Body of pancreas (tissue), 4 donors: ENCODE measurements at regions not wholly inside any gene's neighbourhood (a gene's known extent, or its start where the extent isn't known, plus 50 kb on each side); places are given as distances from the start of the nearest gene placed in this dataset.

Experiments
- ATAC-seq: fragments of 150-250 bp; one replicate; pipeline ENCODE4 v1.9.1; 2016
- DNase-seq, 4 donors: peaks; one replicate each; pipeline ENCODE4 v3.0.0-alpha.2; 2019
- H3K27ac ChIP-seq, 4 donors: fragments of 200-600 bp; sonication (generic); 1 replicate in 3 of 4; 2 replicates in 1 of 4; pipeline versions ENCODE4 v1.5.1 to v1.6.1; 2016 to 2019; ENCODE audit warnings: mild to moderate bottlenecking in 1 of 4, mixed read lengths in 1 of 4, moderate library complexity in 1 of 4
- H3K27me3 ChIP-seq, 2 donors: fragments of 200-600 bp; sonication (generic); one replicate each; pipeline ENCODE4 v1.6.0; 2016; ENCODE audit warnings: mild to moderate bottlenecking in 1 of 2
- H3K36me3 ChIP-seq, 2 donors: fragments of 200-600 bp; sonication (generic); replicated peaks in 1 of 2; 2 replicates each; pipeline ENCODE4 v1.5.1; 2016; ENCODE audit warnings: low read depth in 2 of 2; ENCODE audit not compliant: insufficient read depth in 1 of 2
- H3K4me1 ChIP-seq: fragments of 200-600 bp; sonication (generic); one replicate; pipeline ENCODE4 v1.6.0; 2016
- H3K4me3 ChIP-seq, 2 donors: fragments of 200-600 bp; sonication (generic); 1 replicate in 1 of 2; 2 replicates in 1 of 2; pipeline ENCODE4 v1.5.1; 2016 to 2019
- H3K9me3 ChIP-seq, 3 donors: fragments of 200-600 bp; sonication (generic); 1 replicate in 2 of 3; 2 replicates in 1 of 3; pipeline ENCODE4 v1.5.1; 2016
- POLR2A ChIP-seq, 3 donors: fragments of 450-650 bp; IDR thresholded peaks; one replicate each; pipeline ENCODE4 v1.6.1; 2016; ENCODE audit warnings: antibody characterized with exemption in 3 of 3, mild to moderate bottlenecking in 2 of 3
- WGBS, 2 donors: methylation state at CpG; one replicate each; pipeline ENCODE4 v1.1.5; 2017; 5-methylcytosine and 5-hydroxymethylcytosine counted together
- intact Hi-C: fragments of 100-400 bp; cut with DNase I; formaldehyde crosslinking; loops from one replicate; pipeline ENCODE4 v1.15.1; 2023
- TF ChIP-seq, protein P1 (sequence below), 7 experiments: fragments of 450-650 bp in 4 of 7; fragments of 200-600 bp in 3 of 7; sonication (generic) in 3 of 7; IDR thresholded peaks; one replicate each; pipeline ENCODE4 v1.5.1; 2016 to 2019; ENCODE audit warnings: antibody characterized with exemption in 7 of 7

DNA sequence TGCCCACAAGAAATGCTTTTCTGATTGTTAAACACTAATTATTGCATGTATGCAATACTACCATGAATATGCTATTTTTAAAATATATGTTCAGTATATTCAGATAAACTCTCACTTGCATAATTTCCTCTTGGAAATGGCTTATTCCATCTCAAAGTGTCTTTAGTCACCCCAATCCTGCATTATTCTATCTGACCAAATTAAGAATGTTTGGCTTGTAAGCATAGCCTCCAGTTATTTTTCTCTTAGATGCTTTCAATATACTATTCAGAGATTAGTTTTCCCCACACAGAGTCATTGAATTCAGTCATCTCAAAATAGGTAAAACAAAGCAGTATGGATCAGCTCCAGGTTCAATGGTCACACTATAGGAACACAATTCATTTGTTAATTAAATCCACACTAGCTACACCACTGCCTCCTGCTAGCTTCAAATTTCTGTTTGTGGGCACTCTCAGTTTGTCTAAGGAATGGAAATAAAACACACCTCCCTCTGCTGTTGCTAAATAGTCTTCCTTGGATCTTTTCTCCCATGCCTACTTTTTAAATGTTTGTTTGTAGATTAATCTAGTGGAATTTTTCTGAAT lies 134.6 kb upstream of the TBCA start:
- H3K4me3 ChIP-seq = no peak overlapping the region
- H3K4me1 ChIP-seq = no peaks in the 10 kb centered on the region
- no peak overlapping the region for H3K27ac ChIP-seq
- no peaks in the 10 kb centered on the region for H3K36me3 ChIP-seq
- no peaks in the 10 kb centered on the region for H3K27me3 ChIP-seq
- ATAC-seq (no peak), DNase-seq (no peak)
- intact Hi-C loops = no loop called here
- no peaks in the 10 kb centered on the region for H3K9me3 ChIP-seq
- TF ChIP-seq, protein P1, sequence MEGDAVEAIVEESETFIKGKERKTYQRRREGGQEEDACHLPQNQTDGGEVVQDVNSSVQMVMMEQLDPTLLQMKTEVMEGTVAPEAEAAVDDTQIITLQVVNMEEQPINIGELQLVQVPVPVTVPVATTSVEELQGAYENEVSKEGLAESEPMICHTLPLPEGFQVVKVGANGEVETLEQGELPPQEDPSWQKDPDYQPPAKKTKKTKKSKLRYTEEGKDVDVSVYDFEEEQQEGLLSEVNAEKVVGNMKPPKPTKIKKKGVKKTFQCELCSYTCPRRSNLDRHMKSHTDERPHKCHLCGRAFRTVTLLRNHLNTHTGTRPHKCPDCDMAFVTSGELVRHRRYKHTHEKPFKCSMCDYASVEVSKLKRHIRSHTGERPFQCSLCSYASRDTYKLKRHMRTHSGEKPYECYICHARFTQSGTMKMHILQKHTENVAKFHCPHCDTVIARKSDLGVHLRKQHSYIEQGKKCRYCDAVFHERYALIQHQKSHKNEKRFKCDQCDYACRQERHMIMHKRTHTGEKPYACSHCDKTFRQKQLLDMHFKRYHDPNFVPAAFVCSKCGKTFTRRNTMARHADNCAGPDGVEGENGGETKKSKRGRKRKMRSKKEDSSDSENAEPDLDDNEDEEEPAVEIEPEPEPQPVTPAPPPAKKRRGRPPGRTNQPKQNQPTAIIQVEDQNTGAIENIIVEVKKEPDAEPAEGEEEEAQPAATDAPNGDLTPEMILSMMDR (IDR thresholded peaks at IDR 0.05) = no peak
- no peak for TF ChIP-seq POLR2A (IDR thresholded peaks at IDR 0.05)

DNA sequence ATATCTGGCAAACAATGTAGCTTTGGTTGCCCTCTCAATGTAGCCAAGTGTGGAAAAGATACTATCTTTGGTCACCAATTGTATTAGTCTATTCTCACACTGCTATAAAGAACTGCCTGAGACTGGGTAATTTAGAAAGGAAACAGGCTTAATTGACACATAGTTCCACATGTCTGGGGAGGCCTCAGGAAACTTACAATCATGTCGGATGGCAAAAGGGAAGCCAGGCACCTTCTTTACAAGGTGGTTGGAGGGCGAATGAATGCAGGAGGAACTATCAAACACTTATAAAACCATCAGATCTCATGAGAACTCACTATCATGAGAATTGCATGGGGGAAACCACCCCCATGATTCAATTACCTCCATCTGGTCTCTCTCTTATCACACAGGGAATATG lies 133.1 kb upstream of the TBCA start:
- Histone ChIP-seq H3K36me3 (no peaks in the 10 kb centered on the region), H3K4me1 (no peaks in the 10 kb centered on the region), H3K4me3 (no peak overlapping the region), H3K9me3 (no peaks in the 10 kb centered on the region), H3K27me3 (no peaks in the 10 kb centered on the region), H3K27ac (no peak overlapping the region)
- intact Hi-C loops = no loop called here
- ATAC-seq (no peak), DNase-seq (no peak)
- WGBS, 2 donors = 76 to 83% methylated on average over 2 of the region's 2 CpGs
- TF ChIP-seq, protein P1 (IDR thresholded peaks at IDR 0.05) = no peak
- no peak for TF ChIP-seq POLR2A (IDR thresholded peaks at IDR 0.05)

DNA sequence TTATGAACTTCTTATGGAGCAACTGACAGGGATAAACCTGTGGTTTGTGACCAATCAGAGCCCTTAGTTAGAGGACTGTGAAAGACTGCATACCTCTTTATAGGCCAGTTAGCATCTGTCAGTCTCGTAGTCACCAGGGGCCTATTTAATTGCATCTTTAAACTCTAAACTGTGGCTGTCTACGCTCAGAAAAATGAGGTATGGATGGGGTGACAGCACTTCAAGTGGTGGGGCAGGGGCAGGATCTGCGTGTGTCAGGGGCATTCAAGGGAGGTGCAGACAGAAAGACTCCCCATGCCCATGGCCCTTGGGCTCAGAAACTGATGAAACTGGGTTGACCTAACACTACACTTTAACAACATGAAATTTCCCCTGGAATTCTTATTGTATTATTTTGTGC lies 132.6 kb upstream of the TBCA start:
- DNase-seq (no peak), ATAC-seq (no peak)
- Histone ChIP-seq H3K27me3 (no peaks in the 10 kb centered on the region), H3K36me3 (no peaks in the 10 kb centered on the region), H3K4me1 (no peaks in the 10 kb centered on the region), H3K27ac (no peak overlapping the region), H3K9me3 (no peaks in the 10 kb centered on the region), H3K4me3 (no peak overlapping the region)
- intact Hi-C loops = no loop called here
- WGBS, 2 donors = 77 to 90% methylated on average over 3 of the region's 3 CpGs
- TF ChIP-seq, protein P1 (IDR thresholded peaks at IDR 0.05) = no peak
- no peak for TF ChIP-seq POLR2A (IDR thresholded peaks at IDR 0.05)

DNA sequence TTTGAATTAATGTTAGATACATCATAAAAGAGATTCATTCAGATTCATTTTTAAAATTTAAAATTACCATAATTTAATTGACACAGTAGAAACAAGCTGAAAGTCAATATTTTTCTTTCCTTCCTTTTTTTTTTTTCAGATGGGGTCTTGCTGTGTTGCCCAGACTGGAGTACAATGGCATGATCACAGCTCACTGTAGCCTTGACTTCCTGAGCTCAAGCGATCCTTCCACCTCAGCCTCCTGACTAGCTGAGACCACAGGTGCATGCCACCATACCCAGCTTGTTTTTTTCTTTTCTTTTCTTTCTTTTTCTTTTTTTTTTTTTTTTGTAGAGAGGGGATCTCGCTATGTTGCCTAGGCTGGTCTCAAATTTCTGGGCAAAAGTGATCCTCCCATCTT lies 131.6 kb upstream of the TBCA start:
- intact Hi-C loops = no loop called here

DNA sequence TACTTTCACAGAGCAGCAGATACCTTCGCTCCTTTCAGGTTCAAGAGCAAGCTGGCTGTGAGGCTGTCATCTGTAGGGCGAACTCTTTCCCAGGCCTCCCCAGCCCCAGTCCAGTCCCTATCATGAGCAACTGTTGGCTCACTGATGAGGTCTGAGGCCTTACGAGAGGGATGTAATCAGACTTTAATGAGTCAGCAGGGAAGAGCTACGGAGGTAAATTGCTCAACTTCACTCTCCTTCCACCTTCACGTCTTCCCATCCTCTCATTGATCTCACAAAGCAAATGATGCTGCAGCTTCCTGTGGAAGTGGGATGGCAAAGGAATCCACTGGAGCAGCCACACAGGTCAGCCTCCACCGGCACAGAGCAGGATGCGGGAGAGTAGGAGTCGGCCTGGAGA lies 130.7 kb upstream of the TBCA start:
- H3K4me1 ChIP-seq = no peaks in the 10 kb centered on the region
- 76 to 83% methylated on average over 8 of the region's 8 CpGs for WGBS, 2 donors
- no peak overlapping the region for H3K4me3 ChIP-seq
- no peaks in the 10 kb centered on the region for H3K36me3 ChIP-seq
- intact Hi-C loops = no loop called here
- H3K27ac ChIP-seq = no peak overlapping the region
- no peaks in the 10 kb centered on the region for H3K9me3 ChIP-seq
- DNase-seq (no peak), ATAC-seq (no peak)
- TF ChIP-seq, protein P1 (IDR thresholded peaks at IDR 0.05) = no peak
- TF ChIP-seq POLR2A (IDR thresholded peaks at IDR 0.05) = no peak
- no peaks in the 10 kb centered on the region for H3K27me3 ChIP-seq

More for the DNA sequence above, 131.6 kb upstream of the TBCA start:
- TF ChIP-seq, protein P1 (IDR thresholded peaks at IDR 0.05) = no peak
- no peak for TF ChIP-seq POLR2A (IDR thresholded peaks at IDR 0.05)
- DNase-seq (no peak), ATAC-seq (no peak)
- no peak overlapping the region for H3K4me3 ChIP-seq
- H3K4me1 ChIP-seq = no peaks in the 10 kb centered on the region
- H3K9me3 ChIP-seq = no peaks in the 10 kb centered on the region
- 86 to 95% methylated on average over 2 of the region's 2 CpGs for WGBS, 2 donors
- no peak overlapping the region for H3K27ac ChIP-seq
- H3K36me3 ChIP-seq = no peaks in the 10 kb centered on the region
- no peaks in the 10 kb centered on the region for H3K27me3 ChIP-seq
